Endothelial cell of umbilical vein (primary cell): ENCODE measurements at regions not wholly inside any gene's neighbourhood (a gene's known extent, or its start where the extent isn't known, plus 50 kb on each side); places are given as distances from the start of the nearest gene placed in this dataset.

Experiments used
- BruUV-seq: library from RNA; stranded (reverse); fragments of 400-500 nt; replicated peaks from 2 replicates; lab custom pipeline; 2021; lab: Mats Ljungman, UMichigan
- CTCF ChIA-PET: fragments of 300-600, 350-600 bp; sonication (Branson Sonifier 250); formaldehyde crosslinking; loops from one replicate; lab custom pipeline; 2021; ENCODE audit warnings: antibody characterized with exemption, inconsistent platforms; lab: Charles Lee
- POLR2A ChIA-PET: fragments of 300-600, 350-600 bp; sonication (Branson Sonifier 250); formaldehyde crosslinking; loops from one replicate; lab custom pipeline; 2021; ENCODE audit warnings: antibody characterized with exemption, inconsistent platforms; lab: Charles Lee
- DNase-seq: peaks from one replicate; pipeline ENCODE4 v3.0.0-alpha.2; 2011; ENCODE audit warnings: low read depth, low spot score
- FAIRE-seq: peaks from 2 replicates; lab custom pipeline; 2011; peaks lifted over from hg19 to GRCh38; lab: Jason Lieb, UNC
- H2AFZ ChIP-seq: 2 replicates; pipeline ENCODE4 v1.6.0; 2012; ENCODE audit warnings: low read depth, low read length, control low read depth, inconsistent platforms
- H3K27ac ChIP-seq: 2 replicates; pipeline ENCODE4 v1.5.1; 2011; ENCODE audit warnings: low read depth, mild to moderate bottlenecking, control low read depth, low read length, moderate library complexity; ENCODE audit not compliant: insufficient read depth
- H3K27me3 ChIP-seq, 2 experiments: 2 replicates each; pipeline versions ENCODE4 v1.6.0 to v1.6.1; 2011; ENCODE audit warnings: low read length in 2 of 2, mixed read lengths in 1 of 2; ENCODE audit not compliant: control insufficient read depth in 2 of 2, insufficient read depth in 2 of 2
- H3K36me3 ChIP-seq, 2 experiments: 2 replicates in 1 of 2; 3 replicates in 1 of 2; pipeline ENCODE4 v1.5.1; 2011; ENCODE audit warnings: low read length in 2 of 2, mild to moderate bottlenecking in 1 of 2, moderate library complexity in 1 of 2; ENCODE audit not compliant: control insufficient read depth in 2 of 2, insufficient read depth in 2 of 2; ENCODE audit errors: extremely low read depth in 1 of 2
- H3K4me1 ChIP-seq: 3 replicates; pipeline ENCODE4 v1.5.1; 2011; ENCODE audit warnings: mild to moderate bottlenecking, low read length; ENCODE audit not compliant: control insufficient read depth, insufficient read depth; ENCODE audit errors: extremely low read depth
- H3K4me2 ChIP-seq: 2 replicates; pipeline ENCODE4 v1.6.1; 2011; ENCODE audit warnings: low read length, control low read depth, mixed read lengths; ENCODE audit not compliant: insufficient read depth
- H3K4me3 ChIP-seq, 3 experiments: fragments of 200-600 bp in 1 of 3; sonication (generic), shearing (Covaris generic) in 1 of 3; replicated peaks in 1 of 3; 2 replicates each; pipeline ENCODE4 v1.5.1; 2011 to 2016; ENCODE audit warnings: control low read depth in 3 of 3, low read length in 3 of 3, mild to moderate bottlenecking in 2 of 3, inconsistent platforms in 1 of 3, low read depth in 1 of 3, moderate library complexity in 1 of 3; ENCODE audit not compliant: insufficient read depth in 1 of 3
- H3K79me2 ChIP-seq: 2 replicates; pipeline ENCODE4 v1.6.0; 2012; ENCODE audit warnings: low read length, inconsistent platforms; ENCODE audit not compliant: control insufficient read depth, insufficient read depth
- H3K9ac ChIP-seq: replicated peaks from 2 replicates; pipeline ENCODE3; 2011; ENCODE audit warnings: low read length, control low read depth; ENCODE audit not compliant: insufficient read depth; ENCODE audit errors: extremely low read depth
- H3K9me1 ChIP-seq: replicated peaks from 3 replicates; pipeline ENCODE4 v1.6.0; 2011; ENCODE audit warnings: mild to moderate bottlenecking, low read length; ENCODE audit not compliant: control insufficient read depth, insufficient read depth; ENCODE audit errors: extremely low read depth
- H3K9me3 ChIP-seq: replicated peaks from 2 replicates; pipeline ENCODE4 v1.5.1; 2012; ENCODE audit warnings: low read length, inconsistent platforms; ENCODE audit not compliant: control insufficient read depth, insufficient read depth
- H4K20me1 ChIP-seq: replicated peaks from 2 replicates; pipeline ENCODE3; 2011; ENCODE audit warnings: mild to moderate bottlenecking, low read length; ENCODE audit not compliant: control insufficient read depth, insufficient read depth; ENCODE audit errors: extremely low read depth
- CTCF ChIP-seq, 2 donors: IDR thresholded peaks; 1 replicate in 1 of 2; 2 replicates in 1 of 2; pipeline ENCODE4 v1.5.1; 2011; ENCODE audit warnings: low read length in 2 of 2, mild to moderate bottlenecking in 2 of 2, moderate library complexity in 2 of 2, control low read depth in 1 of 2, inconsistent platforms in 1 of 2, low read depth in 1 of 2; ENCODE audit not compliant: insufficient read depth in 1 of 2; ENCODE audit errors: extremely low read depth in 1 of 2
- EZH2 ChIP-seq: IDR thresholded peaks from 2 replicates; pipeline ENCODE4 v1.6.1; 2012; ENCODE audit warnings: borderline replicate concordance, low read depth, mild to moderate bottlenecking, moderate library complexity, low read length, inconsistent platforms; ENCODE audit not compliant: severe bottlenecking
- FOS ChIP-seq: IDR thresholded peaks from 2 replicates; pipeline ENCODE4 v1.6.1; 2011; ENCODE audit warnings: mild to moderate bottlenecking, low read length, moderate library complexity, borderline replicate concordance; ENCODE audit not compliant: insufficient read depth
- GATA2 ChIP-seq: IDR thresholded peaks from 2 replicates; pipeline ENCODE4 v1.7.0; 2011; ENCODE audit warnings: low read depth, mild to moderate bottlenecking, moderate library complexity, mixed read lengths, low read length; ENCODE audit not compliant: insufficient read length, insufficient read depth
- JUN ChIP-seq: IDR thresholded peaks from 2 replicates; pipeline ENCODE4 v1.6.1; 2011; ENCODE audit warnings: borderline replicate concordance, low read depth; ENCODE audit not compliant: insufficient read length, insufficient read depth
- MYC ChIP-seq: IDR thresholded peaks from one replicate; pipeline ENCODE4 v1.6.1; 2011; ENCODE audit warnings: mild to moderate bottlenecking, low read depth, low read length
- POLR2A ChIP-seq: IDR thresholded peaks from 2 replicates; pipeline ENCODE4 v1.6.1; 2012; ENCODE audit warnings: low read depth, mild to moderate bottlenecking, control low read depth, low read length
- POLR2AphosphoS5 ChIP-seq: IDR thresholded peaks from 2 replicates; pipeline ENCODE4 v1.6.1; 2012; ENCODE audit warnings: low read depth, mild to moderate bottlenecking, control low read depth, low read length, moderate library complexity; ENCODE audit not compliant: insufficient read depth
- dilution Hi-C: fragments of 300-500 bp; cut with MboI; formaldehyde crosslinking; loops from one replicate; pipeline ENCODE4 v1.15.0; 2019; ENCODE audit warnings: low sequenced_read_pairs; ENCODE audit not compliant: extremely low pct_ligation_motif_present
- intact Hi-C: fragments of 100-400 bp; cut with micrococcal nuclease; formaldehyde crosslinking; loops from one replicate; pipeline ENCODE4 v1.10.0; 2022
- TF ChIP-seq, protein P1 (sequence below): IDR thresholded peaks from 2 replicates; pipeline ENCODE4 v1.6.1; 2011; ENCODE audit not compliant: insufficient read depth, insufficient read length

DNA sequence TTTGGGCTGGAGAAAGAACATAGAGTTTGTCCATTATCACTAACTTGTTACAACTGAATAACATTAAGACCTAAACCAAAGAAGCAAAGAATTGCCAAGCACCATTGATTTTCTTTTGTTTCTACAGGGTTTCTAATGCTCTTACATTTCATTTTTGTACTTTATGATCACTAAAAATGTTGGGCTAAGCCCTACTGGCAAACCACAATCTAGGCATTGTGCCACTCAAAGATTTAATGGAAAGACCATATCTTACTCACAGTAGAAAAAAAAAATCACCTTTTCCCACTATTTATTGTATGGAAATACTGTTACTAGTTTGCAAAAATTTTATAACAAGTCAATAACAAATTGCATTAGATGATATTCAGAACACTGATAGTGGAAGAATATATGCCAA lies 447.4 kb upstream of the PKDCC start:
- no peaks in the 10 kb centered on the region for H3K79me2 ChIP-seq
- no TSS peak for BruUV-seq
- H3K9ac ChIP-seq = no peak overlapping the region
- ChIA-PET CTCF (no interaction called here), POLR2A (no interaction called here)
- H3K9me1 ChIP-seq = no peaks in the 10 kb centered on the region
- H3K36me3 ChIP-seq = no peaks in the 10 kb centered on the region
- no peaks in the 10 kb centered on the region for H3K9me3 ChIP-seq
- intact Hi-C loops = no loop called here
- FAIRE-seq (no peak), DNase-seq (no peak)
- no peak for TF ChIP-seq POLR2AphosphoS5
- TF ChIP-seq, protein P1, sequence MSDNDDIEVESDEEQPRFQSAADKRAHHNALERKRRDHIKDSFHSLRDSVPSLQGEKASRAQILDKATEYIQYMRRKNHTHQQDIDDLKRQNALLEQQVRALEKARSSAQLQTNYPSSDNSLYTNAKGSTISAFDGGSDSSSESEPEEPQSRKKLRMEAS = no peak
- TF ChIP-seq JUN = no peak
- no peak for TF ChIP-seq POLR2A
- no peak for TF ChIP-seq FOS
- TF ChIP-seq EZH2 = no peak
- TF ChIP-seq CTCF (IDR thresholded peaks at IDR 0.05; ENCODE audit: extremely low read depth in 1 of 2, insufficient read depth in 1 of 2, low read depth in 1 of 2, low read length in 2 of 2) = no peak
- TF ChIP-seq MYC = no peak
- no peak for TF ChIP-seq GATA2
- H3K27me3 ChIP-seq = no peaks in the 10 kb centered on the region
- H2AFZ ChIP-seq = no peak overlapping the region
- no peaks in the 10 kb centered on the region for H3K4me1 ChIP-seq
- H4K20me1 ChIP-seq = no peaks in the 10 kb centered on the region
- dilution Hi-C loops = no loop called here
- H3K4me2 ChIP-seq = no peak overlapping the region
- no peak overlapping the region for H3K27ac ChIP-seq
- no peak overlapping the region for H3K4me3 ChIP-seq
